Astrocyte (in vitro differentiated cells and primary cell): ENCODE measurements at regions not wholly inside any gene's neighbourhood (a gene's known extent, or its start where the extent isn't known, plus 50 kb on each side); places are given as distances from the start of the nearest gene placed in this dataset.

Source experiments
- DNase-seq: peaks from one replicate; pipeline ENCODE4 v3.0.0-alpha.2; 2010; ENCODE audit warnings: low read depth
- FAIRE-seq: peaks from 2 replicates; lab custom pipeline; 2011; peaks lifted over from hg19 to GRCh38; lab: Jason Lieb, UNC
- H2AFZ ChIP-seq: 2 replicates; pipeline ENCODE4 v1.6.0; 2012; ENCODE audit warnings: low read depth, low read length, inconsistent platforms
- H3K27ac ChIP-seq: 2 replicates; pipeline ENCODE4 v1.5.1; 2011; ENCODE audit warnings: low read depth, low read length, inconsistent platforms
- H3K27me3 ChIP-seq: 2 replicates; pipeline ENCODE4 v1.6.0; 2011; ENCODE audit warnings: low read length, inconsistent platforms; ENCODE audit not compliant: insufficient read depth
- H3K36me3 ChIP-seq: 2 replicates; pipeline ENCODE4 v1.5.1; 2011; ENCODE audit warnings: low read length, inconsistent platforms; ENCODE audit not compliant: insufficient read depth
- H3K4me1 ChIP-seq: 2 replicates; pipeline ENCODE4 v1.5.1; 2011; ENCODE audit warnings: low read length, inconsistent platforms; ENCODE audit not compliant: insufficient read depth
- H3K4me2 ChIP-seq: 2 replicates; pipeline ENCODE4 v1.6.0; 2012; ENCODE audit warnings: low read length, inconsistent platforms
- H3K4me3 ChIP-seq: 2 replicates; pipeline ENCODE4 v1.5.1; 2011; ENCODE audit warnings: low read depth, mild to moderate bottlenecking, low read length, inconsistent platforms; ENCODE audit not compliant: insufficient read depth
- H3K79me2 ChIP-seq: 2 replicates; pipeline ENCODE4 v1.6.0; 2012; ENCODE audit warnings: mild to moderate bottlenecking, low read length, inconsistent platforms; ENCODE audit not compliant: insufficient read depth
- H3K9ac ChIP-seq: 2 replicates; pipeline ENCODE4 v1.6.0; 2012; ENCODE audit warnings: mild to moderate bottlenecking, low read length, inconsistent platforms
- H3K9me3 ChIP-seq: 2 replicates; pipeline ENCODE4 v1.5.1; 2012; ENCODE audit warnings: low read depth, mild to moderate bottlenecking, low read length, inconsistent platforms; ENCODE audit not compliant: insufficient read depth
- H4K20me1 ChIP-seq: 2 replicates; pipeline ENCODE4 v1.6.0; 2012; ENCODE audit warnings: low read length, inconsistent platforms; ENCODE audit not compliant: insufficient read depth
- H3K27ac Mint-ChIP-seq: one replicate; pipeline ENCODE4 v1.8.0; 2021; ENCODE audit warnings: mild to moderate bottlenecking, mixed read lengths; ENCODE audit not compliant: unreplicated experiment
- H3K27me3 Mint-ChIP-seq: one replicate; pipeline ENCODE4 v1.8.0; 2021; ENCODE audit warnings: low read depth, mixed read lengths; ENCODE audit not compliant: unreplicated experiment
- H3K36me3 Mint-ChIP-seq: one replicate; pipeline ENCODE4 v1.8.0; 2021; ENCODE audit warnings: low read depth, mixed read lengths; ENCODE audit not compliant: unreplicated experiment
- H3K4me1 Mint-ChIP-seq: one replicate; pipeline ENCODE4 v1.8.0; 2021; ENCODE audit warnings: low read depth, mixed read lengths; ENCODE audit not compliant: unreplicated experiment
- H3K4me3 Mint-ChIP-seq: one replicate; pipeline ENCODE4 v1.8.0; 2021; ENCODE audit warnings: mild to moderate bottlenecking, moderate library complexity, mixed read lengths; ENCODE audit not compliant: unreplicated experiment
- H3K9me3 Mint-ChIP-seq: one replicate; pipeline ENCODE4 v1.8.0; 2021; ENCODE audit warnings: mild to moderate bottlenecking, mixed read lengths; ENCODE audit not compliant: unreplicated experiment
- EZH2 ChIP-seq: IDR thresholded peaks from 2 replicates; pipeline ENCODE4 v1.6.1; 2012; ENCODE audit warnings: mild to moderate bottlenecking, low read length, inconsistent platforms; ENCODE audit not compliant: insufficient read depth
- TF ChIP-seq, protein P1 (sequence below): IDR thresholded peaks from 2 replicates; pipeline ENCODE4 v1.5.1; 2011; ENCODE audit warnings: low read depth, mild to moderate bottlenecking, inconsistent platforms, low read length, moderate library complexity; ENCODE audit not compliant: insufficient read depth

DNA sequence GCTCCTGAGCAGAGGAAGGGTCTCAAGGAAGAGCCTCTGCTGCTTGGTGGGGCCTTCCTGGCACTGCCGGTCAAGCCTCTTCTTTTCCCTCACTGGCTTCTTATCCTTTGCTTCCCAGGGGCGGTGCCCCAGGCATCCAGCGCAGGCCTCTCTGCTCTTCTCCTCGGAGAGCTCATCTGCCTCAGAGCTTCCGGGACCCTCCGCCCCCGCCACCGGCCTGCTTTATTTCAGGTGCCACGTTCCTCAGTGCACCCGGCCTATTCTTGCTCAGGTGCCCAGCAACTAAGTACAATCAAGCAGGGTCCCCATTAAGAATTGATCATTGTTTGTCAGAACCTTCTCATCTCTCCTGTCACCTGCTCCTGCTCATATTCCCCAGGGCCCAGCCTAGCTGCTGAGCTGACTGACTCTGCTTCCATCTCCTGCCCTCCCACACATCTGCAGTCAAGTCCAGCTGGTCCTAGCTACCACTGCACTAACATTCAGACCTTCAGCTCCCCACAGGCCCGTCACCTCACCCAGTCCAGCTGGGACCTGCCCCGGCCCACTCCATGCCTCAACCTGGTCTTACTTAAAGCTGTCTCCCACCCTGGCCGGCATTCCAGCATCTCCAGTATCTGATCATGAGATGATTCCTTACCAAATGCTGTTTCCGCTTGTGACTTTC lies 114.3 kb upstream of the BOD1 start:
- Mint-ChIP-seq H3K36me3 (no peaks in the 10 kb centered on the region), H3K4me1 (peaks cover 4% of the 10 kb centered on the region), H3K27ac (no peak overlapping the region), H3K4me3 (no peak overlapping the region), H3K27me3 (peaks cover 6% of the 10 kb centered on the region), H3K9me3 (no peaks in the 10 kb centered on the region)
- H3K27me3 ChIP-seq: peaks cover 5% of the 10 kb centered on the region
- H2AFZ ChIP-seq: no peak overlapping the region
- DNase-seq (no peak), FAIRE-seq (no peak)
- H3K9ac ChIP-seq: no peak overlapping the region
- H3K4me1 ChIP-seq: no peaks in the 10 kb centered on the region
- no peaks in the 10 kb centered on the region for H3K36me3 ChIP-seq
- TF ChIP-seq EZH2: no peak
- TF ChIP-seq, protein P1, sequence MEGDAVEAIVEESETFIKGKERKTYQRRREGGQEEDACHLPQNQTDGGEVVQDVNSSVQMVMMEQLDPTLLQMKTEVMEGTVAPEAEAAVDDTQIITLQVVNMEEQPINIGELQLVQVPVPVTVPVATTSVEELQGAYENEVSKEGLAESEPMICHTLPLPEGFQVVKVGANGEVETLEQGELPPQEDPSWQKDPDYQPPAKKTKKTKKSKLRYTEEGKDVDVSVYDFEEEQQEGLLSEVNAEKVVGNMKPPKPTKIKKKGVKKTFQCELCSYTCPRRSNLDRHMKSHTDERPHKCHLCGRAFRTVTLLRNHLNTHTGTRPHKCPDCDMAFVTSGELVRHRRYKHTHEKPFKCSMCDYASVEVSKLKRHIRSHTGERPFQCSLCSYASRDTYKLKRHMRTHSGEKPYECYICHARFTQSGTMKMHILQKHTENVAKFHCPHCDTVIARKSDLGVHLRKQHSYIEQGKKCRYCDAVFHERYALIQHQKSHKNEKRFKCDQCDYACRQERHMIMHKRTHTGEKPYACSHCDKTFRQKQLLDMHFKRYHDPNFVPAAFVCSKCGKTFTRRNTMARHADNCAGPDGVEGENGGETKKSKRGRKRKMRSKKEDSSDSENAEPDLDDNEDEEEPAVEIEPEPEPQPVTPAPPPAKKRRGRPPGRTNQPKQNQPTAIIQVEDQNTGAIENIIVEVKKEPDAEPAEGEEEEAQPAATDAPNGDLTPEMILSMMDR: no peak
- no peak overlapping the region for H3K4me3 ChIP-seq
- no peaks in the 10 kb centered on the region for H3K79me2 ChIP-seq
- H3K4me2 ChIP-seq: no peak overlapping the region
- no peak overlapping the region for H3K27ac ChIP-seq
- no peaks in the 10 kb centered on the region for H3K9me3 ChIP-seq
- H4K20me1 ChIP-seq: no peaks in the 10 kb centered on the region

DNA sequence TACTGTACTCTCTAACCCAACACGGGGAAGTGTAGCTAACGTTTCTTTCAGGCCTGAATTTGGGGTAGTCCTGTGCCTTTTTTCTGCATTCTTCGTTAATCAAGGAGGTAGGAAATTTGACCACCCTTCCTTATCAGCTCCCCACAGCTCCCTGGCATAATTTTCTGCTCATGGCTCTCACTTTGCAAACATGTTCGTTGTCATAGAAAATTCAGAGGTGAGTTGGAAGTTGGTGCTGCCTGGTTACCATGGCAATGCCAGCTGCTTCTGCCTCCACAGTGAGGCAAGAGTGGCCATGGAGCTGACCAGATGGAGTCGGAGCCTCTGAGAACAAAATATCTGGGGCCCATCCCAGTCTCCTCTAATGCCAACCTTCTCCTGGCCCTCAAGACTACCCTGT lies 116.6 kb upstream of the BOD1 start:
- H3K4me1 Mint-ChIP-seq: peaks cover 10% of the 10 kb centered on the region
- no peak overlapping the region for H3K4me3 Mint-ChIP-seq
- Histone ChIP-seq H3K9ac (no peak overlapping the region), H3K4me1 (no peaks in the 10 kb centered on the region), H3K36me3 (no peaks in the 10 kb centered on the region), H3K27ac (no peak overlapping the region), H3K4me2 (no peak overlapping the region), H3K9me3 (no peaks in the 10 kb centered on the region), H4K20me1 (no peaks in the 10 kb centered on the region), H3K4me3 (no peak overlapping the region), H3K79me2 (no peaks in the 10 kb centered on the region), H3K27me3 (peaks cover 5% of the 10 kb centered on the region), H2AFZ (no peak overlapping the region)
- H3K27ac Mint-ChIP-seq: no peak overlapping the region
- no peak for DNase-seq
- peaks cover 3% of the 10 kb centered on the region for H3K9me3 Mint-ChIP-seq
- H3K27me3 Mint-ChIP-seq: peaks cover 6% of the 10 kb centered on the region
- FAIRE-seq: no peak
- TF ChIP-seq, protein P1: no peak
- no peak for TF ChIP-seq EZH2
- no peaks in the 10 kb centered on the region for H3K36me3 Mint-ChIP-seq

DNA sequence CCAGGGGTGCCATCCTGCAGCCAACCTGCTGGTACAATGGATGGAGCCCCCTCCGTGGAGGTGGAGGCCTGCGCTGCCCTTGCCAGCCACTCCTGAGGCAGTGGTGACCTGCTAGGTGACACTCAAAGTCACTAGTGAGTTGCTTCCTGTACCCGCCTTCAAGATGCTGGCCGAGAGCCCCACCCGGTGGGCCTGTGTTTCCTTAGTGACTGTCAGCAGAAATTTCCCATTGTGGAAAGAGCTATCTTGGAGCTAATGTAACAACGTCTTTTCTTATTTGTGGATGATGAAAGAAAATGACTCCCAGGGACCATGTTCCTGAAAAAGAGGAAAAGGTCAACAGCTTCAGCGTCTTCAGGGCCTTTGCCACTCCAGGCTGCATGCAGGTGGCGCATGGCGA lies 117.0 kb upstream of the BOD1 start:
- H2AFZ ChIP-seq: no peak overlapping the region
- no peak overlapping the region for H3K27ac Mint-ChIP-seq
- H3K4me1 ChIP-seq: no peaks in the 10 kb centered on the region
- no peak overlapping the region for H3K4me2 ChIP-seq
- H4K20me1 ChIP-seq: no peaks in the 10 kb centered on the region
- H3K36me3 Mint-ChIP-seq: no peaks in the 10 kb centered on the region
- no peaks in the 10 kb centered on the region for H3K79me2 ChIP-seq
- TF ChIP-seq EZH2: no peak
- TF ChIP-seq, protein P1: no peak
- no peak overlapping the region for H3K27ac ChIP-seq
- H3K27me3 ChIP-seq: peaks cover 5% of the 10 kb centered on the region
- no peak overlapping the region for H3K4me3 Mint-ChIP-seq
- DNase-seq (no peak), FAIRE-seq (no peak)
- no peaks in the 10 kb centered on the region for H3K36me3 ChIP-seq
- peaks cover 3% of the 10 kb centered on the region for H3K9me3 Mint-ChIP-seq
- H3K9ac ChIP-seq: no peak overlapping the region
- H3K9me3 ChIP-seq: no peaks in the 10 kb centered on the region
- no peak overlapping the region for H3K4me3 ChIP-seq
- peaks cover 10% of the 10 kb centered on the region for H3K4me1 Mint-ChIP-seq
- peaks cover 6% of the 10 kb centered on the region for H3K27me3 Mint-ChIP-seq
